SK-MEL-5 (cell line): ENCODE measurements at regions not wholly inside any gene's neighbourhood (a gene's known extent, or its start where the extent isn't known, plus 50 kb on each side); places are given as distances from the start of the nearest gene placed in this dataset.
"Not testable (repeated sequence)": the region's sequence is repeated elsewhere in the genome, so short reads cannot be mapped to it uniquely, and the experiment has no call there.

Source experiments
- DNase-seq: peaks from one replicate; pipeline ENCODE4 v3.0.0-alpha.2; 2016; ENCODE audit warnings: low read depth, low spot score
- in situ Hi-C: cut with HindIII; loops from 2 replicates; pipeline ENCODE4 v1.10.0; 2016; ENCODE audit warnings: low sequenced_read_pairs, high pct_unique_total_duplicates, low pct_unique_long_range_greater_than_20kb

- in situ Hi-C loops = no loop called here
- no peak for DNase-seq
Measured at GRCh38 chr7:155388561-155388960, 69.4 kb upstream of the EN2 start.

- in situ Hi-C loops = no loop called here
- no peak for DNase-seq
Measured at GRCh38 chr7:155391414-155391813, 66.5 kb upstream of the EN2 start.

GRCh38 chr7:155392726-155393570 is 65.0 kb upstream of the EN2 start:
- in situ Hi-C loops = no loop called here
- no peak for DNase-seq

- in situ Hi-C loops = no loop called here
- DNase-seq = no peak
Measured at GRCh38 chr7:155394413-155394812, 63.5 kb upstream of the EN2 start.

- in situ Hi-C loops = no loop called here
- DNase-seq = no peak
Measured at GRCh38 chr7:155395176-155395797, 62.6 kb upstream of the EN2 start.

- no peak for DNase-seq
- in situ Hi-C loops = no loop called here
Measured at GRCh38 chr7:155396661-155397060, 61.3 kb upstream of the EN2 start.

GRCh38 chr7:155397758-155398714 is 59.9 kb upstream of the EN2 start:
- DNase-seq, in situ Hi-C loops: not testable (repeated sequence)

- in situ Hi-C loops = no loop called here
- DNase-seq = no peak
Measured at GRCh38 chr7:155398944-155399343, 59.0 kb upstream of the EN2 start.

- DNase-seq = no peak
- in situ Hi-C loops = no loop called here
Measured at GRCh38 chr7:155399577-155399976, 58.4 kb upstream of the EN2 start.

- no peak for DNase-seq
- in situ Hi-C loops = no loop called here
Measured at GRCh38 chr7:155401231-155401630, 56.7 kb upstream of the EN2 start.

- DNase-seq = no peak
- in situ Hi-C loops = no loop called here
Measured at GRCh38 chr7:155401884-155402283, 56.0 kb upstream of the EN2 start.

GRCh38 chr7:155402941-155403340 is 55.0 kb upstream of the EN2 start:
- DNase-seq = peak; percentile 73
- in situ Hi-C loops = no loop called here

GRCh38 chr7:155404976-155405375 is 53.0 kb upstream of the EN2 start:
- DNase-seq = no peak
- in situ Hi-C loops = no loop called here

- peak; percentile 56 for DNase-seq
- in situ Hi-C loops = no loop called here
Measured at GRCh38 chr7:155405399-155406318, 52.3 kb upstream of the EN2 start.

- in situ Hi-C loops = no loop called here
- no peak for DNase-seq
Measured at GRCh38 chr7:155407799-155408198, 50.1 kb upstream of the EN2 start.
